ENCODE measurements at regions not wholly inside any gene's neighbourhood (a gene's known extent, or its start where the extent isn't known, plus 50 kb on each side); places are given as distances from the start of the nearest gene placed in this dataset.

GRCh38 chr12:16955083-16955657, 349.2 kb upstream of the LMO3 start:
- H3K4me2 ChIP-seq (ENCODE audit: low read depth, low read length, poor library complexity, severe bottlenecking) = no peak overlapping the region
- no peak overlapping the region for H2AFZ ChIP-seq (ENCODE audit: low read length)
- no peaks in the 10 kb centered on the region for H3K9me3 ChIP-seq (ENCODE audit: insufficient read depth, low read depth, low read length)
- H3K9me2 ChIP-seq (replicated peaks; ENCODE audit: low read depth, low read length) = no peaks in the 10 kb centered on the region
- H3K36me3 ChIP-seq (ENCODE audit: insufficient read depth, low read length) = no peaks in the 10 kb centered on the region
- no peak overlapping the region for H3K4me3 ChIP-seq (ENCODE audit: low read length, poor library complexity, severe bottlenecking)
- no peaks in the 10 kb centered on the region for H3K27me3 ChIP-seq (ENCODE audit: insufficient read depth, low read length, poor library complexity, severe bottlenecking)
- no peaks in the 10 kb centered on the region for H4K20me1 ChIP-seq (ENCODE audit: insufficient read depth, low read length, poor library complexity, severe bottlenecking)
- no peaks in the 10 kb centered on the region for H3F3A ChIP-seq (ENCODE audit: low read depth)
- H3K9ac ChIP-seq (ENCODE audit: low read depth, low read length, poor library complexity, severe bottlenecking) = no peak overlapping the region
- TF ChIP-seq, protein P1, sequence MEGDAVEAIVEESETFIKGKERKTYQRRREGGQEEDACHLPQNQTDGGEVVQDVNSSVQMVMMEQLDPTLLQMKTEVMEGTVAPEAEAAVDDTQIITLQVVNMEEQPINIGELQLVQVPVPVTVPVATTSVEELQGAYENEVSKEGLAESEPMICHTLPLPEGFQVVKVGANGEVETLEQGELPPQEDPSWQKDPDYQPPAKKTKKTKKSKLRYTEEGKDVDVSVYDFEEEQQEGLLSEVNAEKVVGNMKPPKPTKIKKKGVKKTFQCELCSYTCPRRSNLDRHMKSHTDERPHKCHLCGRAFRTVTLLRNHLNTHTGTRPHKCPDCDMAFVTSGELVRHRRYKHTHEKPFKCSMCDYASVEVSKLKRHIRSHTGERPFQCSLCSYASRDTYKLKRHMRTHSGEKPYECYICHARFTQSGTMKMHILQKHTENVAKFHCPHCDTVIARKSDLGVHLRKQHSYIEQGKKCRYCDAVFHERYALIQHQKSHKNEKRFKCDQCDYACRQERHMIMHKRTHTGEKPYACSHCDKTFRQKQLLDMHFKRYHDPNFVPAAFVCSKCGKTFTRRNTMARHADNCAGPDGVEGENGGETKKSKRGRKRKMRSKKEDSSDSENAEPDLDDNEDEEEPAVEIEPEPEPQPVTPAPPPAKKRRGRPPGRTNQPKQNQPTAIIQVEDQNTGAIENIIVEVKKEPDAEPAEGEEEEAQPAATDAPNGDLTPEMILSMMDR (conservative IDR thresholded peaks at IDR 0.05; ENCODE audit: low read length) = no peak
- TF ChIP-seq EZH2phosphoT487 (IDR thresholded peaks at IDR 0.05; ENCODE audit: borderline replicate concordance) = no peak
- no peaks in the 10 kb centered on the region for H3K79me2 ChIP-seq (ENCODE audit: insufficient read depth, low read length)
- H3K4me1 ChIP-seq (ENCODE audit: insufficient read depth, low read length, poor library complexity, severe bottlenecking) = no peaks in the 10 kb centered on the region

DNA sequence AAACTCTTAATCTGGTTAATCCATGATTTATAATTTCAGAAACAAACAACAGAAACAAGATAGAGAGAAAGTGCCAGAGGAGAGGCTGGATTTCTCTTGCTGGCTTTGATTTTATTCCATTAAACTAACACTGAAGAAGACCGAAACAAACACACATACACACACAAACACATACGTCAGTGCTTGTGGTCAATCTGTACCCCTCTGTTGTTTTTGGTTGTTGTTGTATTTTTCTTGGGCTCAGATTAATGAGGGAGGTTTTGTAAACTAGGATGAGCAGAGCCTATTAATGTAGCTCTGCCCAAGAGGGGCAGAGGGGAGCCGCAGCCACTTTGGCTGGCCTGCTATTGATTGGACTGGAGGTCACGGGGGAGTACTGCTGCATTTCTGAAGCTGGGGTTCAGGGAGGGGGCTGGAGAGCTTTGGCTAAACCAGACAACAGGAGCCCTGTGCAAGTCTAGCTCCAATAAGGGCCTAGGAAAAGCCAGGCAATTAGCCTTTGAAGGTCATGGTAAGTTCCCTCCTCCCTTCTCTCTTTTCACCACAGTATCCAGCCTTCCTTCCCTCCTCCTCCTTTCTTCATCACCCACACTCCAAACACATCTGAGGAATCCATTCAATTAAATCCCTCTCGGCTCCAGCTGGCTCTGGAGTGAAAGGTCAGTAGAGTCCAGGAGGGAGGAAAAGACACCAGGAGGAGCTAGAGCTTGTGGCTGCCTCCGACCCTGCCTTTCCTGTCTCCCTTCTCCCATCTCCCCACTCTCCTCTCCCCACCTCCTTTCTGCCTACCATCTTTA, 344.1 kb upstream of the LMO3 start:
- TF ChIP-seq EZH2phosphoT487 (IDR thresholded peaks at IDR 0.05; ENCODE audit: borderline replicate concordance) = no peak
- TF ChIP-seq, protein P1 (conservative IDR thresholded peaks at IDR 0.05; ENCODE audit: low read length) = no peak
- H3K27me3 ChIP-seq (ENCODE audit: insufficient read depth, low read length, poor library complexity, severe bottlenecking) = no peaks in the 10 kb centered on the region
- H3K36me3 ChIP-seq (ENCODE audit: insufficient read depth, low read length) = no peaks in the 10 kb centered on the region
- H3K4me2 ChIP-seq (ENCODE audit: low read depth, low read length, poor library complexity, severe bottlenecking) = no peak overlapping the region
- H3K9me3 ChIP-seq (ENCODE audit: insufficient read depth, low read depth, low read length) = no peaks in the 10 kb centered on the region
- no peaks in the 10 kb centered on the region for H3K9me2 ChIP-seq (replicated peaks; ENCODE audit: low read depth, low read length)
- no peaks in the 10 kb centered on the region for H3F3A ChIP-seq (ENCODE audit: low read depth)
- no peak overlapping the region for H2AFZ ChIP-seq (ENCODE audit: low read length)
- no peaks in the 10 kb centered on the region for H3K4me1 ChIP-seq (ENCODE audit: insufficient read depth, low read length, poor library complexity, severe bottlenecking)
- no peak overlapping the region for H3K9ac ChIP-seq (ENCODE audit: low read depth, low read length, poor library complexity, severe bottlenecking)
- no peak overlapping the region for H3K4me3 ChIP-seq (ENCODE audit: low read length, poor library complexity, severe bottlenecking)
- H4K20me1 ChIP-seq (ENCODE audit: insufficient read depth, low read length, poor library complexity, severe bottlenecking) = no peaks in the 10 kb centered on the region
- no peaks in the 10 kb centered on the region for H3K79me2 ChIP-seq (ENCODE audit: insufficient read depth, low read length)

- Histone ChIP-seq H4K20me1 (ENCODE audit: insufficient read depth, low read length, poor library complexity, severe bottlenecking) (no peaks in the 10 kb centered on the region), H3K36me3 (ENCODE audit: insufficient read depth, low read length) (no peaks in the 10 kb centered on the region), H3K9ac (ENCODE audit: low read depth, low read length, poor library complexity, severe bottlenecking) (no peak overlapping the region), H3K4me2 (ENCODE audit: low read depth, low read length, poor library complexity, severe bottlenecking) (no peak overlapping the region), H3K4me1 (ENCODE audit: insufficient read depth, low read length, poor library complexity, severe bottlenecking) (no peaks in the 10 kb centered on the region), H3K9me2 (replicated peaks; ENCODE audit: low read depth, low read length) (no peaks in the 10 kb centered on the region), H3K27me3 (ENCODE audit: insufficient read depth, low read length, poor library complexity, severe bottlenecking) (no peaks in the 10 kb centered on the region), H3K4me3 (ENCODE audit: low read length, poor library complexity, severe bottlenecking) (no peak overlapping the region), H2AFZ (ENCODE audit: low read length) (no peak overlapping the region), H3F3A (ENCODE audit: low read depth) (no peaks in the 10 kb centered on the region), H3K79me2 (ENCODE audit: insufficient read depth, low read length) (no peaks in the 10 kb centered on the region), H3K9me3 (ENCODE audit: insufficient read depth, low read depth, low read length) (no peaks in the 10 kb centered on the region)
- no peak for TF ChIP-seq EZH2phosphoT487 (IDR thresholded peaks at IDR 0.05; ENCODE audit: borderline replicate concordance)
- TF ChIP-seq, protein P1 (conservative IDR thresholded peaks at IDR 0.05; ENCODE audit: low read length) = no peak
Observed at GRCh38 chr12:16949371-16949770, 343.4 kb upstream of the LMO3 start.
